Subcutaneous abdominal adipose tissue (tissue), 5 donors: ENCODE measurements at regions not wholly inside any gene's neighbourhood (a gene's known extent, or its start where the extent isn't known, plus 50 kb on each side); places are given as distances from the start of the nearest gene placed in this dataset.

Experiments used
- H3K27ac ChIP-seq: one replicate; pipeline ENCODE4 v1.7.0; 2013; ENCODE audit warnings: low read depth, mild to moderate bottlenecking, inconsistent platforms, low read length, moderate library complexity
- H3K27me3 ChIP-seq, 5 donors: one replicate each; pipeline ENCODE4 v1.7.0; 2013; ENCODE audit warnings: low read length in 5 of 5, inconsistent platforms in 1 of 5; ENCODE audit not compliant: control insufficient read depth in 5 of 5, insufficient read depth in 4 of 5
- H3K36me3 ChIP-seq, 5 donors: one replicate each; pipeline ENCODE4 v1.7.0; 2013; ENCODE audit warnings: low read length in 5 of 5; ENCODE audit not compliant: control insufficient read depth in 5 of 5, insufficient read depth in 5 of 5
- H3K4me1 ChIP-seq, 5 donors: one replicate each; pipeline ENCODE4 v1.7.0; 2013; ENCODE audit warnings: low read length in 5 of 5, mild to moderate bottlenecking in 3 of 5, moderate library complexity in 1 of 5; ENCODE audit not compliant: control insufficient read depth in 5 of 5, insufficient read depth in 5 of 5
- H3K4me3 ChIP-seq, 5 donors: one replicate each; pipeline ENCODE4 v1.7.0; 2013; ENCODE audit warnings: low read length in 5 of 5, low read depth in 1 of 5
- H3K9ac ChIP-seq, 5 donors: one replicate each; pipeline ENCODE4 v1.7.0; 2013; ENCODE audit warnings: low read length in 5 of 5, mild to moderate bottlenecking in 4 of 5, moderate library complexity in 3 of 5
- H3K9me3 ChIP-seq, 5 donors: one replicate each; pipeline ENCODE4 v1.7.0; 2013; ENCODE audit warnings: low read length in 5 of 5; ENCODE audit not compliant: control insufficient read depth in 5 of 5
- donor health status: healthy.
- donor health status: healthy.
- donor health status: healthy.
- donor health status: healthy.
- donor health status: healthy.

- H3K9me3 ChIP-seq, result no peaks in the 10 kb centered on the region
- peaks cover 8 to 25% (median 19%) of the 10 kb centered on the region in 5 donors for H3K4me1 ChIP-seq
- H3K4me3 ChIP-seq, result no peak overlapping the region
- H3K27ac ChIP-seq, result no peak overlapping the region
- no peak overlapping the region for H3K9ac ChIP-seq
- H3K27me3 ChIP-seq, result no peaks in the 10 kb centered on the region
- H3K36me3 ChIP-seq, result no peaks in the 10 kb centered on the region
These were observed 106.5 kb downstream of the KLF13 start for GRCh38 chr15:31433091-31433490.

- Histone ChIP-seq H3K9me3 (no peaks in the 10 kb centered on the region), H3K4me1 (peaks cover 8 to 25% (median 19%) of the 10 kb centered on the region in 5 donors), H3K4me3 (no peak overlapping the region), H3K9ac (no peak overlapping the region), H3K36me3 (no peaks in the 10 kb centered on the region), H3K27me3 (no peaks in the 10 kb centered on the region), H3K27ac (no peak overlapping the region)
These were observed 106.9 kb downstream of the KLF13 start for GRCh38 chr15:31433574-31433973.

- H3K4me3 ChIP-seq, result no peak overlapping the region
- peaks cover 8 to 25% (median 19%) of the 10 kb centered on the region in 5 donors for H3K4me1 ChIP-seq
- H3K36me3 ChIP-seq, result no peaks in the 10 kb centered on the region
- no peaks in the 10 kb centered on the region for H3K27me3 ChIP-seq
- no peaks in the 10 kb centered on the region for H3K9me3 ChIP-seq
- H3K27ac ChIP-seq, result peak overlapping the region; percentile 70
- no peak overlapping the region for H3K9ac ChIP-seq
These were observed 107.6 kb downstream of the KLF13 start for GRCh38 chr15:31434275-31434587.

GRCh38 chr15:31434588-31435260 lies 108.1 kb downstream of the KLF13 start:
- peak overlapping the region in 3 of 5 donors; percentile 22 to 67 (median 51) for H3K9ac ChIP-seq
- peak overlapping the region; percentile 70 for H3K27ac ChIP-seq
- H3K27me3 ChIP-seq, result no peaks in the 10 kb centered on the region
- peak overlapping the region; percentile 45 to 57 (median 50) for H3K4me3 ChIP-seq
- no peaks in the 10 kb centered on the region for H3K36me3 ChIP-seq
- peaks cover 8 to 25% (median 19%) of the 10 kb centered on the region in 5 donors for H3K4me1 ChIP-seq
- no peaks in the 10 kb centered on the region for H3K9me3 ChIP-seq

GRCh38 chr15:31435261-31435911 lies 108.8 kb downstream of the KLF13 start:
- H3K36me3 ChIP-seq, result no peaks in the 10 kb centered on the region
- H3K27me3 ChIP-seq, result no peaks in the 10 kb centered on the region
- peak overlapping the region; percentile 70 for H3K27ac ChIP-seq
- H3K4me3 ChIP-seq, result peak overlapping the region; percentile 45 to 57 (median 50)
- peaks cover 8 to 26% (median 21%) of the 10 kb centered on the region in 5 donors for H3K4me1 ChIP-seq
- peak overlapping the region in 3 of 5 donors; percentile 22 to 67 (median 51) for H3K9ac ChIP-seq
- no peaks in the 10 kb centered on the region for H3K9me3 ChIP-seq

- Histone ChIP-seq H3K36me3 (no peaks in the 10 kb centered on the region), H3K27me3 (no peaks in the 10 kb centered on the region), H3K4me3 (peak overlapping the region in 4 of 5 donors; percentile 45 to 57 (median 52)), H3K9ac (peak overlapping the region in 1 of 5 donors; percentile 14), H3K27ac (peak overlapping the region; percentile 70), H3K9me3 (no peaks in the 10 kb centered on the region), H3K4me1 (peaks cover 8 to 30% (median 26%) of the 10 kb centered on the region in 5 donors)
These were observed 109.4 kb downstream of the KLF13 start for GRCh38 chr15:31435912-31436628.

GRCh38 chr15:31437686-31438085 lies 111.1 kb downstream of the KLF13 start:
- Histone ChIP-seq H3K9ac (no peak overlapping the region), H3K27ac (no peak overlapping the region), H3K27me3 (no peaks in the 10 kb centered on the region), H3K4me1 (peaks cover 8 to 42% (median 38%) of the 10 kb centered on the region in 5 donors), H3K36me3 (no peaks in the 10 kb centered on the region), H3K4me3 (no peak overlapping the region), H3K9me3 (no peaks in the 10 kb centered on the region)

GRCh38 chr15:31438601-31439265 lies 112.1 kb downstream of the KLF13 start:
- Histone ChIP-seq H3K4me3 (no peak overlapping the region), H3K9me3 (no peaks in the 10 kb centered on the region), H3K36me3 (no peaks in the 10 kb centered on the region), H3K27ac (no peak overlapping the region), H3K9ac (no peak overlapping the region), H3K27me3 (no peaks in the 10 kb centered on the region), H3K4me1 (peaks cover 8 to 42% (median 39%) of the 10 kb centered on the region in 5 donors)

- Histone ChIP-seq H3K27me3 (no peaks in the 10 kb centered on the region), H3K36me3 (no peaks in the 10 kb centered on the region), H3K9me3 (no peaks in the 10 kb centered on the region), H3K9ac (no peak overlapping the region), H3K27ac (no peak overlapping the region), H3K4me3 (no peak overlapping the region), H3K4me1 (peaks cover 8 to 44% (median 38%) of the 10 kb centered on the region in 5 donors)
These were observed 112.7 kb downstream of the KLF13 start for GRCh38 chr15:31439328-31439727.
